H9 (cell line): ENCODE measurements at regions not wholly inside any gene's neighbourhood (a gene's known extent, or its start where the extent isn't known, plus 50 kb on each side); places are given as distances from the start of the nearest gene placed in this dataset.
A peak's percentile ranks its signal among the peaks of the same experiment; 100 is the strongest.

Experiments
- DNase-seq: peaks from one replicate; pipeline ENCODE4 v3.0.0-alpha.2; 2017
- H2AFZ ChIP-seq: one replicate; pipeline ENCODE4 v1.6.1; 2013; ENCODE audit warnings: mild to moderate bottlenecking, low read length, control low read depth, moderate library complexity
- H2AK5ac ChIP-seq: 2 replicates; pipeline ENCODE4 v1.6.1; 2013; ENCODE audit warnings: low read length, control low read depth, mixed read lengths; ENCODE audit not compliant: insufficient read length
- H2BK120ac ChIP-seq: one replicate; pipeline ENCODE4 v1.6.1; 2013; ENCODE audit warnings: low read depth, mild to moderate bottlenecking, low read length, control low read depth, inconsistent platforms; ENCODE audit not compliant: poor library complexity, severe bottlenecking
- H2BK12ac ChIP-seq: 2 replicates; pipeline ENCODE4 v1.6.1; 2013; ENCODE audit warnings: low read length, control low read depth, mixed read lengths, low read depth; ENCODE audit not compliant: insufficient read length
- H2BK15ac ChIP-seq: 2 replicates; pipeline ENCODE4 v1.6.1; 2013; ENCODE audit warnings: low read depth, low read length, control low read depth
- H2BK20ac ChIP-seq: one replicate; pipeline ENCODE4 v1.6.1; 2013; ENCODE audit warnings: low read depth, mild to moderate bottlenecking, low read length, control low read depth, inconsistent platforms; ENCODE audit not compliant: poor library complexity, severe bottlenecking
- H2BK5ac ChIP-seq: 2 replicates; pipeline ENCODE4 v1.6.1; 2013; ENCODE audit warnings: low read length, control low read depth, mixed read lengths; ENCODE audit not compliant: insufficient read length
- H3K14ac ChIP-seq: 2 replicates; pipeline ENCODE4 v1.6.1; 2013; ENCODE audit warnings: low read length, control low read depth; ENCODE audit not compliant: insufficient read depth
- H3K18ac ChIP-seq: 2 replicates; pipeline ENCODE4 v1.6.1; 2013; ENCODE audit warnings: low read depth, mild to moderate bottlenecking, mixed read lengths, low read length, control low read depth; ENCODE audit not compliant: insufficient read length
- H3K23ac ChIP-seq: 2 replicates; pipeline ENCODE4 v1.6.1; 2013; ENCODE audit warnings: low read length, control low read depth, mixed read lengths, low read depth; ENCODE audit not compliant: insufficient read length
- H3K23me2 ChIP-seq: 2 replicates; pipeline ENCODE4 v1.6.1; 2013; ENCODE audit warnings: low read depth, mild to moderate bottlenecking, mixed read lengths, low read length, control low read depth; ENCODE audit not compliant: insufficient read length, poor library complexity, severe bottlenecking
- H3K27ac ChIP-seq: 2 replicates; pipeline ENCODE4 v1.5.1; 2013; ENCODE audit warnings: low read length, control low read depth, mixed read lengths, low read depth; ENCODE audit not compliant: insufficient read length
- H3K27me3 ChIP-seq: 2 replicates; pipeline ENCODE4 v1.6.1; 2013; ENCODE audit warnings: low read length, control low read depth, inconsistent platforms; ENCODE audit not compliant: insufficient read depth
- H3K4ac ChIP-seq: 2 replicates; pipeline ENCODE4 v1.6.1; 2013; ENCODE audit warnings: low read depth, mild to moderate bottlenecking, control low read depth, inconsistent platforms, low read length, moderate library complexity
- H3K4me1 ChIP-seq: 2 replicates; pipeline ENCODE4 v1.6.1; 2013; ENCODE audit warnings: low read length, control low read depth, inconsistent platforms; ENCODE audit not compliant: insufficient read depth
- H3K4me2 ChIP-seq: 2 replicates; pipeline ENCODE4 v1.6.1; 2013; ENCODE audit warnings: low read length, control low read depth, mixed read lengths; ENCODE audit not compliant: insufficient read length, insufficient read depth
- H3K56ac ChIP-seq: 2 replicates; pipeline ENCODE4 v1.6.1; 2013; ENCODE audit warnings: low read depth, mild to moderate bottlenecking, mixed read lengths, low read length, control low read depth; ENCODE audit not compliant: insufficient read length
- H3K79me1 ChIP-seq: 2 replicates; pipeline ENCODE4 v1.6.1; 2013; ENCODE audit warnings: low read depth, mild to moderate bottlenecking, moderate library complexity, low read length, control low read depth, inconsistent platforms; ENCODE audit not compliant: insufficient read depth, poor library complexity, severe bottlenecking
- H3K79me2 ChIP-seq: 2 replicates; pipeline ENCODE4 v1.6.1; 2013; ENCODE audit warnings: low read length, control low read depth, inconsistent platforms; ENCODE audit not compliant: insufficient read depth
- H3K9ac ChIP-seq: 2 replicates; pipeline ENCODE4 v1.6.1; 2013; ENCODE audit warnings: low read length, control low read depth, mixed read lengths; ENCODE audit not compliant: insufficient read length; ENCODE audit errors: extremely low read depth
- H3K9me3 ChIP-seq: one replicate; pipeline ENCODE4 v1.6.1; 2013; ENCODE audit warnings: low read depth, low read length, inconsistent platforms; ENCODE audit not compliant: control insufficient read depth
- H3T11ph ChIP-seq: one replicate; pipeline ENCODE4 v1.6.1; 2013; ENCODE audit warnings: mild to moderate bottlenecking, low read length, control low read depth, inconsistent platforms
- H4K20me1 ChIP-seq: one replicate; pipeline ENCODE4 v1.6.1; 2013; ENCODE audit not compliant: control insufficient read depth, insufficient read length, insufficient read depth
- H4K5ac ChIP-seq: 2 replicates; pipeline ENCODE4 v1.6.1; 2013; ENCODE audit warnings: low read depth, mild to moderate bottlenecking, mixed read lengths, low read length, control low read depth; ENCODE audit not compliant: insufficient read length
- H4K8ac ChIP-seq: replicated peaks from 2 replicates; pipeline ENCODE4 v1.6.1; 2013; ENCODE audit warnings: low read length, control low read depth, mixed read lengths, low read depth; ENCODE audit not compliant: insufficient read length
- H4K91ac ChIP-seq: 2 replicates; pipeline ENCODE4 v1.6.1; 2013; ENCODE audit warnings: low read depth, mild to moderate bottlenecking, moderate library complexity, mixed read lengths, low read length, control low read depth; ENCODE audit not compliant: insufficient read length
- H3K27ac Mint-ChIP-seq, 3 experiments: 2 replicates in 2 of 3; 3 replicates in 1 of 3; pipeline ENCODE4 v1.8.0; 2020 to 2021; ENCODE audit warnings: mixed read lengths in 3 of 3, mild to moderate bottlenecking in 1 of 3, moderate library complexity in 1 of 3
- H3K27me3 Mint-ChIP-seq: 2 replicates; pipeline ENCODE4 v1.8.0; 2021; ENCODE audit warnings: low read depth, mild to moderate bottlenecking, moderate library complexity, mixed read lengths
- H3K36me3 Mint-ChIP-seq, 3 experiments: 2 replicates in 2 of 3; 3 replicates in 1 of 3; pipeline ENCODE4 v1.8.0; 2020 to 2021; ENCODE audit warnings: low read depth in 3 of 3, mixed read lengths in 3 of 3; ENCODE audit not compliant: insufficient read depth in 1 of 3
- H3K4me1 Mint-ChIP-seq, 2 experiments: 2 replicates each; pipeline ENCODE4 v1.8.0; 2020; ENCODE audit warnings: mixed read lengths in 2 of 2
- H3K4me3 Mint-ChIP-seq, 2 experiments: 2 replicates in 1 of 2; 3 replicates in 1 of 2; pipeline ENCODE4 v1.8.0; 2020 to 2021; ENCODE audit warnings: mild to moderate bottlenecking in 2 of 2, mixed read lengths in 2 of 2, moderate library complexity in 1 of 2
- H3K9me3 Mint-ChIP-seq, 2 experiments: 2 replicates in 1 of 2; 3 replicates in 1 of 2; pipeline ENCODE4 v1.8.0; 2020; ENCODE audit warnings: mild to moderate bottlenecking in 2 of 2, mixed read lengths in 2 of 2, moderate library complexity in 1 of 2
- WGBS: extraction: QIAGEN DNeasy Blood & Tissue Kit; methylation state at CpG from one replicate; pipeline ENCODE4 v1.1.7; 2013; ENCODE audit warnings: missing lambda C conversion rate, low lambda C conversion rate, mixed read lengths; ENCODE audit not compliant: insufficient read length; ENCODE audit errors: extremely low coverage; 5-methylcytosine and 5-hydroxymethylcytosine counted together
- TF ChIP-seq, protein P1 (sequence below): fragments of 200-600 bp; sonication (generic); conservative IDR thresholded peaks from 3 replicates; pipeline ENCODE4 v1.8.0; 2021; ENCODE audit warnings: antibody characterized with exemption, mild to moderate bottlenecking

DNA sequence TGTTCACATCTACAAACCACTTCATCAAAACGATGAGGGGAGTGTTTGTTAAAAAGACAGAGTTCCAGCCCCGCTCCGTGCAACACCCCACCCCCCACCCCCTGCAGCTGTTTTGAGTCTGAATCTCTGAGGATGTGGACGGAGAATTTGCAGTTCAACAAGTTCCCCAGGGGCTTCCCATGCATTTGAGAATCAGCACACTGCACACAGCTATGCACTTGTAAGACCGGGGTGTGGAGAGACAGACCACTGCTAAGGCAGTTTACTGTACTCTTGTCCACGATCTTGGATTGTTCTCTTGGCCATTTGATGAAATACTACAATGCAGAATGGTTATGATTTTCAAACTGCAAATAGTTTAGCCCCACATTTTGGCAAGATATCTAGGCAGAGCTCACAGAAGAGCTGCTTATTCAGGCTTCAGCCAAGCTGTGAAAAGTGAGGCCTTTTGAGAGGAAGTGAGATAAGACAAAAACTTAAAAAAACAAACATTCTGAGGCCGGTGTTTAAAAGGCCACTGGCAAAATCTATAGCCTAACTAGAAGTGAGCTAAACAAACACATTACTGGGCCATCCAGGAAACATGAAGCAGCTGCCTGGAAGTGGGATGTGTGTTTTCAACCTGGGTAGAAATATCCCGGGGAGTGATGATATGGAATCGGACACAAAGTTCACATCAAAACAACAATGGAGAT lies 308.2 kb upstream of the ADAMTS9 start:
- H3K56ac ChIP-seq, result no peak overlapping the region
- H3K79me1 ChIP-seq, result no peaks in the 10 kb centered on the region
- H3K23ac ChIP-seq, result no peak overlapping the region
- no peak overlapping the region; a peak in 1 of 5 replicates for H3K4me3 Mint-ChIP-seq
- no peak overlapping the region for H3K18ac ChIP-seq
- no peak overlapping the region for H3T11ph ChIP-seq
- no peaks in the 10 kb centered on the region for H3K9me3 Mint-ChIP-seq
- H3K9me3 ChIP-seq, result no peaks in the 10 kb centered on the region
- H3K27me3 Mint-ChIP-seq, result no peaks in the 10 kb centered on the region; the same call in 1 of the 2 replicates
- H3K4me1 ChIP-seq, result peaks cover 16% of the 10 kb centered on the region
- no peak overlapping the region for H4K5ac ChIP-seq
- H4K8ac ChIP-seq, result no peak overlapping the region
- no peaks in the 10 kb centered on the region for H4K20me1 ChIP-seq
- no peak overlapping the region for H2BK20ac ChIP-seq
- no peak overlapping the region for H2BK15ac ChIP-seq
- H2BK5ac ChIP-seq, result no peak overlapping the region
- no peak overlapping the region for H4K91ac ChIP-seq
- H3K27ac Mint-ChIP-seq, result no peak overlapping the region
- no peak overlapping the region for H3K4ac ChIP-seq
- peak overlapping the region; percentile 40 for H3K4me2 ChIP-seq
- no peak overlapping the region for H3K27ac ChIP-seq
- H2BK12ac ChIP-seq, result no peak overlapping the region
- H3K9ac ChIP-seq, result no peak overlapping the region
- H2BK120ac ChIP-seq, result no peak overlapping the region
- no peaks in the 10 kb centered on the region for H3K27me3 ChIP-seq
- no peak for DNase-seq
- H2AFZ ChIP-seq, result no peak overlapping the region
- peaks cover 37 to 43% of the 10 kb centered on the region in 2 experiments for H3K4me1 Mint-ChIP-seq
- peak overlapping the region; percentile 8; the same call in 1 of the 2 replicates for H3K14ac ChIP-seq
- no CpG with 5 or more reads among the region's 9 CpGs for WGBS
- H3K23me2 ChIP-seq, result no peaks in the 10 kb centered on the region
- no peaks in the 10 kb centered on the region for H3K36me3 Mint-ChIP-seq
- H2AK5ac ChIP-seq, result no peak overlapping the region
- no peaks in the 10 kb centered on the region for H3K79me2 ChIP-seq
- TF ChIP-seq, protein P1, sequence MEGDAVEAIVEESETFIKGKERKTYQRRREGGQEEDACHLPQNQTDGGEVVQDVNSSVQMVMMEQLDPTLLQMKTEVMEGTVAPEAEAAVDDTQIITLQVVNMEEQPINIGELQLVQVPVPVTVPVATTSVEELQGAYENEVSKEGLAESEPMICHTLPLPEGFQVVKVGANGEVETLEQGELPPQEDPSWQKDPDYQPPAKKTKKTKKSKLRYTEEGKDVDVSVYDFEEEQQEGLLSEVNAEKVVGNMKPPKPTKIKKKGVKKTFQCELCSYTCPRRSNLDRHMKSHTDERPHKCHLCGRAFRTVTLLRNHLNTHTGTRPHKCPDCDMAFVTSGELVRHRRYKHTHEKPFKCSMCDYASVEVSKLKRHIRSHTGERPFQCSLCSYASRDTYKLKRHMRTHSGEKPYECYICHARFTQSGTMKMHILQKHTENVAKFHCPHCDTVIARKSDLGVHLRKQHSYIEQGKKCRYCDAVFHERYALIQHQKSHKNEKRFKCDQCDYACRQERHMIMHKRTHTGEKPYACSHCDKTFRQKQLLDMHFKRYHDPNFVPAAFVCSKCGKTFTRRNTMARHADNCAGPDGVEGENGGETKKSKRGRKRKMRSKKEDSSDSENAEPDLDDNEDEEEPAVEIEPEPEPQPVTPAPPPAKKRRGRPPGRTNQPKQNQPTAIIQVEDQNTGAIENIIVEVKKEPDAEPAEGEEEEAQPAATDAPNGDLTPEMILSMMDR, result no peak
